Skeletal muscle satellite cell (primary cell): ENCODE measurements at regions not wholly inside any gene's neighbourhood (a gene's known extent, or its start where the extent isn't known, plus 50 kb on each side); places are given as distances from the start of the nearest gene placed in this dataset.

Experiments
- H3K27me3 ChIP-seq: 2 replicates; pipeline ENCODE4 v1.7.0; 2013; ENCODE audit warnings: low read length; ENCODE audit not compliant: control insufficient read depth, insufficient read depth
- H3K36me3 ChIP-seq: 2 replicates; pipeline ENCODE4 v1.7.0; 2013; ENCODE audit warnings: mild to moderate bottlenecking, control low read depth, low read length; ENCODE audit not compliant: insufficient read depth
- H3K4me1 ChIP-seq: 2 replicates; pipeline ENCODE4 v1.7.0; 2013; ENCODE audit warnings: low read length; ENCODE audit not compliant: control insufficient read depth, insufficient read depth
- H3K4me2 ChIP-seq: 2 replicates; pipeline ENCODE4 v1.7.0; 2013; ENCODE audit warnings: mild to moderate bottlenecking, low read length
- H3K4me3 ChIP-seq: 2 replicates; pipeline ENCODE4 v1.7.0; 2013; ENCODE audit warnings: low read length
- H3K9ac ChIP-seq: 2 replicates; pipeline ENCODE4 v1.7.0; 2013; ENCODE audit warnings: mild to moderate bottlenecking, low read depth, low read length, moderate library complexity
- H3K9me3 ChIP-seq: replicated peaks from 2 replicates; pipeline ENCODE4 v1.7.0; 2013; ENCODE audit warnings: mild to moderate bottlenecking, control low read depth, low read length

GRCh38 chr18:76750917-76751890, 71.2 kb upstream of the ZNF236 start:
- Histone ChIP-seq H3K4me3 (no peak overlapping the region), H3K4me1 (no peaks in the 10 kb centered on the region), H3K4me2 (no peak overlapping the region), H3K27me3 (no peaks in the 10 kb centered on the region), H3K9ac (no peak overlapping the region), H3K36me3 (no peaks in the 10 kb centered on the region), H3K9me3 (no peaks in the 10 kb centered on the region)

- Histone ChIP-seq H3K27me3 (no peaks in the 10 kb centered on the region), H3K9me3 (no peaks in the 10 kb centered on the region), H3K4me1 (no peaks in the 10 kb centered on the region), H3K4me3 (no peak overlapping the region), H3K36me3 (no peaks in the 10 kb centered on the region), H3K9ac (no peak overlapping the region), H3K4me2 (no peak overlapping the region)
Measured at GRCh38 chr18:76750269-76750668, 72.1 kb upstream of the ZNF236 start.

- Histone ChIP-seq H3K27me3 (no peaks in the 10 kb centered on the region), H3K36me3 (no peaks in the 10 kb centered on the region), H3K4me3 (no peak overlapping the region), H3K4me1 (no peaks in the 10 kb centered on the region), H3K9me3 (no peaks in the 10 kb centered on the region), H3K4me2 (no peak overlapping the region), H3K9ac (no peak overlapping the region)
Measured at GRCh38 chr18:76747676-76748075, 74.7 kb upstream of the ZNF236 start.

- Histone ChIP-seq H3K4me3 (no peak overlapping the region), H3K9me3 (no peaks in the 10 kb centered on the region), H3K4me1 (peaks cover 17% of the 10 kb centered on the region), H3K4me2 (no peak overlapping the region), H3K27me3 (no peaks in the 10 kb centered on the region), H3K9ac (no peak overlapping the region), H3K36me3 (no peaks in the 10 kb centered on the region)
Measured at GRCh38 chr18:76741346-76741745, 81.0 kb upstream of the ZNF236 start.

- H3K4me2 ChIP-seq, result no peak overlapping the region
- H3K4me1 ChIP-seq, result peaks cover 15% of the 10 kb centered on the region
- no peak overlapping the region for H3K4me3 ChIP-seq
- H3K9me3 ChIP-seq, result no peaks in the 10 kb centered on the region
- peaks cover 10% of the 10 kb centered on the region for H3K27me3 ChIP-seq
- no peaks in the 10 kb centered on the region for H3K36me3 ChIP-seq
- H3K9ac ChIP-seq, result no peak overlapping the region
Measured at GRCh38 chr18:76736309-76736708, 86.0 kb upstream of the ZNF236 start.

- Histone ChIP-seq H3K36me3 (no peaks in the 10 kb centered on the region), H3K9ac (no peak overlapping the region), H3K4me3 (no peak overlapping the region), H3K27me3 (peaks cover 29% of the 10 kb centered on the region), H3K4me2 (no peak overlapping the region), H3K4me1 (no peaks in the 10 kb centered on the region), H3K9me3 (no peaks in the 10 kb centered on the region)
Measured at GRCh38 chr18:76730901-76731300, 91.5 kb upstream of the ZNF236 start.

GRCh38 chr18:76727589-76727988, 94.8 kb upstream of the ZNF236 start:
- no peak overlapping the region for H3K4me2 ChIP-seq
- H3K4me1 ChIP-seq, result no peaks in the 10 kb centered on the region
- H3K9ac ChIP-seq, result no peak overlapping the region
- peaks cover 29% of the 10 kb centered on the region for H3K27me3 ChIP-seq
- H3K9me3 ChIP-seq, result no peaks in the 10 kb centered on the region
- no peaks in the 10 kb centered on the region for H3K36me3 ChIP-seq
- H3K4me3 ChIP-seq, result no peak overlapping the region

- Histone ChIP-seq H3K27me3 (peaks cover 28% of the 10 kb centered on the region), H3K9ac (no peak overlapping the region), H3K4me2 (no peak overlapping the region), H3K36me3 (no peaks in the 10 kb centered on the region), H3K9me3 (no peaks in the 10 kb centered on the region), H3K4me3 (no peak overlapping the region), H3K4me1 (no peaks in the 10 kb centered on the region)
Measured at GRCh38 chr18:76725445-76725844, 96.9 kb upstream of the ZNF236 start.

- H3K9ac ChIP-seq, result no peak overlapping the region
- no peak overlapping the region for H3K4me2 ChIP-seq
- no peaks in the 10 kb centered on the region for H3K4me1 ChIP-seq
- no peaks in the 10 kb centered on the region for H3K9me3 ChIP-seq
- no peaks in the 10 kb centered on the region for H3K36me3 ChIP-seq
- H3K4me3 ChIP-seq, result no peak overlapping the region
- H3K27me3 ChIP-seq, result peaks cover 15% of the 10 kb centered on the region
Measured at GRCh38 chr18:76722224-76723061, 99.9 kb upstream of the ZNF236 start.

GRCh38 chr18:76721207-76721996, 101.0 kb upstream of the ZNF236 start:
- Histone ChIP-seq H3K9ac (no peak overlapping the region), H3K4me2 (no peak overlapping the region), H3K4me3 (no peak overlapping the region), H3K9me3 (no peaks in the 10 kb centered on the region), H3K36me3 (no peaks in the 10 kb centered on the region), H3K27me3 (peaks cover 14% of the 10 kb centered on the region), H3K4me1 (no peaks in the 10 kb centered on the region)

GRCh38 chr18:76720683-76721082, 101.7 kb upstream of the ZNF236 start:
- H3K36me3 ChIP-seq, result no peaks in the 10 kb centered on the region
- H3K4me3 ChIP-seq, result no peak overlapping the region
- no peak overlapping the region for H3K4me2 ChIP-seq
- H3K27me3 ChIP-seq, result peaks cover 14% of the 10 kb centered on the region
- H3K9me3 ChIP-seq, result no peaks in the 10 kb centered on the region
- no peak overlapping the region for H3K9ac ChIP-seq
- H3K4me1 ChIP-seq, result no peaks in the 10 kb centered on the region
